Neural cell (in vitro differentiated cells): ENCODE measurements at regions not wholly inside any gene's neighbourhood (a gene's known extent, or its start where the extent isn't known, plus 50 kb on each side); places are given as distances from the start of the nearest gene placed in this dataset.

Source experiments
- H2AFZ ChIP-seq: fragments of 200-600, 300-800 bp; sonication (generic), shearing (Covaris generic); 2 replicates; pipeline ENCODE4 v1.6.0; 2014; ENCODE audit warnings: low read depth, mild to moderate bottlenecking, antibody characterized with exemption, low read length, moderate library complexity
- H3F3A ChIP-seq: fragments of 200-600 bp; shearing (Covaris generic); 2 replicates; pipeline ENCODE4 v1.6.1; 2016; ENCODE audit warnings: mild to moderate bottlenecking, moderate library complexity, mixed read lengths, antibody characterized with exemption, low read length; ENCODE audit not compliant: insufficient read depth, poor library complexity, severe bottlenecking
- H3K27ac ChIP-seq: fragments of 200-600, 300-800 bp; sonication (generic), shearing (Covaris generic); 2 replicates; pipeline ENCODE4 v1.5.1; 2014; ENCODE audit warnings: mild to moderate bottlenecking, low read length, moderate library complexity
- H3K27me3 ChIP-seq: fragments of 300-800, 200-600 bp; sonication (generic), shearing (Covaris generic); 2 replicates; pipeline ENCODE4 v1.6.0; 2014; ENCODE audit warnings: mild to moderate bottlenecking, low read depth, low read length, moderate library complexity; ENCODE audit not compliant: insufficient read depth
- H3K36me3 ChIP-seq: fragments of 300-800, 200-600 bp; sonication (generic), shearing (Covaris generic); 2 replicates; pipeline ENCODE4 v1.5.1; 2014; ENCODE audit warnings: mild to moderate bottlenecking, antibody characterized with exemption, low read length, moderate library complexity; ENCODE audit not compliant: insufficient read depth
- H3K4me2 ChIP-seq: fragments of 300-800, 200-600 bp; sonication (generic), shearing (Covaris generic); 2 replicates; pipeline ENCODE4 v1.6.0; 2014; ENCODE audit warnings: mild to moderate bottlenecking, low read length
- H3K4me3 ChIP-seq: fragments of 300-800, 200-600 bp; sonication (generic), shearing (Covaris generic); 2 replicates; pipeline ENCODE4 v1.5.1; 2014; ENCODE audit warnings: mild to moderate bottlenecking, low read length, moderate library complexity
- H3K79me2 ChIP-seq: fragments of 200-600 bp; shearing (Covaris generic); replicated peaks from 2 replicates; pipeline ENCODE4 v1.6.0; 2014; ENCODE audit warnings: mild to moderate bottlenecking, low read length, moderate library complexity; ENCODE audit not compliant: insufficient read depth
- H3K9ac ChIP-seq: fragments of 300-800, 200-600 bp; sonication (generic), shearing (Covaris generic); 2 replicates; pipeline ENCODE4 v1.6.1; 2016; ENCODE audit warnings: mild to moderate bottlenecking, low read length, mixed read lengths
- H3K9me2 ChIP-seq: fragments of 200-600 bp; shearing (Covaris generic); 2 replicates; pipeline ENCODE4 v1.6.1; 2016; ENCODE audit warnings: mild to moderate bottlenecking, low read length, mixed read lengths; ENCODE audit not compliant: insufficient read depth
- H3K9me3 ChIP-seq: fragments of 200-600, 300-800 bp; sonication (generic), shearing (Covaris generic); 2 replicates; pipeline ENCODE4 v1.6.1; 2016; ENCODE audit warnings: mild to moderate bottlenecking, mixed run types, low read length, moderate library complexity, mixed read lengths
- H4K20me1 ChIP-seq: fragments of 200-600 bp; shearing (Covaris generic); 2 replicates; pipeline ENCODE4 v1.6.1; 2016; ENCODE audit warnings: mild to moderate bottlenecking, mixed run types; ENCODE audit not compliant: insufficient read depth
- CTCF ChIP-seq: fragments of 450-650 bp; IDR thresholded peaks from 2 replicates; pipeline ENCODE4 v1.5.1; 2014; ENCODE audit warnings: antibody characterized with exemption, mild to moderate bottlenecking, moderate library complexity; ENCODE audit not compliant: poor library complexity, severe bottlenecking
- EP300 ChIP-seq: fragments of 450-650 bp; conservative IDR thresholded peaks from 2 replicates; pipeline ENCODE4 v1.6.1; 2014; ENCODE audit warnings: antibody characterized with exemption, mild to moderate bottlenecking, moderate library complexity; ENCODE audit not compliant: poor library complexity, severe bottlenecking
- EZH2 ChIP-seq: fragments of 200-600, 300-800 bp; shearing (Covaris generic), sonication (generic); IDR thresholded peaks from 2 replicates; pipeline ENCODE4 v1.6.1; 2014; ENCODE audit warnings: antibody characterized with exemption, low read length, borderline replicate concordance, mild to moderate bottlenecking; ENCODE audit not compliant: insufficient read depth, poor library complexity, severe bottlenecking
- MXI1 ChIP-seq: fragments of 450-650 bp; conservative IDR thresholded peaks from 2 replicates; pipeline ENCODE4 v1.6.1; 2014; ENCODE audit warnings: antibody characterized with exemption, mild to moderate bottlenecking; ENCODE audit not compliant: poor library complexity, severe bottlenecking
- POLR2AphosphoS5 ChIP-seq: IDR thresholded peaks from 2 replicates; pipeline ENCODE4 v1.6.1; 2012
- RAD21 ChIP-seq: fragments of 450-650 bp; conservative IDR thresholded peaks from 2 replicates; pipeline ENCODE4 v1.6.1; 2014; ENCODE audit warnings: antibody characterized with exemption, mild to moderate bottlenecking, moderate library complexity
- REST ChIP-seq: IDR thresholded peaks from 2 replicates; pipeline ENCODE4 v1.6.1; 2012; ENCODE audit warnings: borderline replicate concordance
- SMC3 ChIP-seq: fragments of 450-650 bp; conservative IDR thresholded peaks from 2 replicates; pipeline ENCODE4 v1.6.1; 2014; ENCODE audit warnings: antibody characterized with exemption, mild to moderate bottlenecking, moderate library complexity; ENCODE audit not compliant: poor library complexity
- TAF1 ChIP-seq: IDR thresholded peaks from 2 replicates; pipeline ENCODE4 v1.6.1; 2012; ENCODE audit warnings: low read depth

- no peaks in the 10 kb centered on the region for H3K36me3 ChIP-seq
- no peak overlapping the region for H3K9ac ChIP-seq
- H3K27ac ChIP-seq = no peak overlapping the region
- no peak overlapping the region for H2AFZ ChIP-seq
- no peaks in the 10 kb centered on the region for H3K9me3 ChIP-seq
- H3K9me2 ChIP-seq = no peaks in the 10 kb centered on the region
- H4K20me1 ChIP-seq = no peaks in the 10 kb centered on the region
- no peaks in the 10 kb centered on the region for H3K27me3 ChIP-seq
- H3K4me3 ChIP-seq = no peak overlapping the region
- no peak for TF ChIP-seq EZH2
- TF ChIP-seq CTCF = no peak
- TF ChIP-seq EP300 = no peak
- no peak for TF ChIP-seq MXI1
- no peak for TF ChIP-seq SMC3
- TF ChIP-seq REST = no peak
- TF ChIP-seq POLR2AphosphoS5 = no peak
- no peak for TF ChIP-seq RAD21
- H3F3A ChIP-seq = no peaks in the 10 kb centered on the region
- no peaks in the 10 kb centered on the region for H3K79me2 ChIP-seq
- no peak overlapping the region for H3K4me2 ChIP-seq
Measured at GRCh38 chr7:97407106-97407505, 289.6 kb downstream of the SDHAF3 start.

- Histone ChIP-seq H3K4me3 (no peak overlapping the region), H3K27ac (no peak overlapping the region), H3K4me2 (no peak overlapping the region), H3K9me2 (no peaks in the 10 kb centered on the region), H3K27me3 (no peaks in the 10 kb centered on the region), H4K20me1 (no peaks in the 10 kb centered on the region), H3K36me3 (no peaks in the 10 kb centered on the region), H3F3A (no peaks in the 10 kb centered on the region), H3K9ac (no peak overlapping the region), H2AFZ (no peak overlapping the region), H3K9me3 (no peaks in the 10 kb centered on the region), H3K79me2 (no peaks in the 10 kb centered on the region)
- TF ChIP-seq SMC3 = no peak
- TF ChIP-seq RAD21 = no peak
- TF ChIP-seq CTCF = no peak
- TF ChIP-seq EZH2 = no peak
- peak; percentile 54 for TF ChIP-seq EP300
- TF ChIP-seq REST = no peak
- peak; percentile 64 for TF ChIP-seq POLR2AphosphoS5
- TF ChIP-seq MXI1 = no peak
- no peak for TF ChIP-seq TAF1
Measured at GRCh38 chr7:97409346-97409745, 291.8 kb downstream of the SDHAF3 start.
